ENCODE measurements at regions not wholly inside any gene's neighbourhood (a gene's known extent, or its start where the extent isn't known, plus 50 kb on each side); places are given as distances from the start of the nearest gene placed in this dataset.

GRCh38 chr6:165976684-165977083 is 191.0 kb downstream of the TBXT start:
- TF ChIP-seq CTCF (IDR thresholded peaks at IDR 0.05) (no peak), POLR2A (IDR thresholded peaks at IDR 0.05) (no peak)
